H1 (cell line): ENCODE measurements at regions not wholly inside any gene's neighbourhood (a gene's known extent, or its start where the extent isn't known, plus 50 kb on each side); places are given as distances from the start of the nearest gene placed in this dataset.

ENCODE experiments used
- CTCF ChIA-PET: fragments of 300-600 bp; sonication (Branson Sonifier 250); formaldehyde crosslinking; loops from one replicate; lab custom pipeline; 2021; ENCODE audit not compliant: partially characterized antibody; lab: Charles Lee
- POLR2A ChIA-PET: fragments of 300-600 bp; sonication (Branson Sonifier 250); formaldehyde crosslinking; loops from one replicate; lab custom pipeline; 2021; ENCODE audit warnings: inconsistent platforms; ENCODE audit not compliant: partially characterized antibody; lab: Charles Lee
- DNase-seq, 2 experiments: peaks; one replicate each; pipeline versions ENCODE4 v3.0.0 to v3.0.0-alpha.2; 2010 to 2022; ENCODE audit warnings: low spot score in 2 of 2, low read depth in 1 of 2, mixed read lengths in 1 of 2
- FAIRE-seq: peaks from 2 replicates; lab custom pipeline; 2011; peaks lifted over from hg19 to GRCh38; lab: Jason Lieb, UNC
- H2AFZ ChIP-seq: 2 replicates; pipeline ENCODE4 v1.8.1; 2012; ENCODE audit warnings: low read length, inconsistent platforms
- H2AK5ac ChIP-seq: 2 replicates; pipeline ENCODE4 v1.6.1; 2013; ENCODE audit warnings: low read depth, low read length
- H2BK120ac ChIP-seq: replicated peaks from 2 replicates; pipeline ENCODE3; 2013; ENCODE audit warnings: low read depth, low read length, inconsistent platforms
- H2BK12ac ChIP-seq: 2 replicates; pipeline ENCODE4 v1.6.1; 2013; ENCODE audit warnings: low read depth, low read length
- H2BK15ac ChIP-seq: 2 replicates; pipeline ENCODE4 v1.6.1; 2013; ENCODE audit warnings: low read length
- H2BK20ac ChIP-seq: 2 replicates; pipeline ENCODE4 v1.6.1; 2013; ENCODE audit warnings: low read length
- H2BK5ac ChIP-seq: 2 replicates; pipeline ENCODE4 v1.6.1; 2013; ENCODE audit warnings: low read depth, low read length
- H3K14ac ChIP-seq: 2 replicates; pipeline ENCODE4 v1.6.1; 2013; ENCODE audit warnings: inconsistent platforms; ENCODE audit not compliant: insufficient read length
- H3K18ac ChIP-seq: 2 replicates; pipeline ENCODE4 v1.6.1; 2013; ENCODE audit warnings: low read length; ENCODE audit errors: extremely low read depth
- H3K23ac ChIP-seq: 2 replicates; pipeline ENCODE4 v1.6.1; 2013; ENCODE audit warnings: inconsistent platforms; ENCODE audit not compliant: insufficient read length
- H3K23me2 ChIP-seq: 2 replicates; pipeline ENCODE4 v1.6.1; 2013; ENCODE audit warnings: low read depth, low read length
- H3K27ac ChIP-seq: 2 replicates; pipeline ENCODE4 v1.6.1; 2011; ENCODE audit warnings: low read depth, low read length, inconsistent platforms
- H3K27me3 ChIP-seq, 4 experiments: replicated peaks in 1 of 4; 1 replicate in 1 of 4; 2 replicates in 3 of 4; pipeline versions ENCODE4 v1.6.1 to v1.8.1; 2011 to 2013; ENCODE audit warnings: low read length in 3 of 4, mild to moderate bottlenecking in 3 of 4, inconsistent platforms in 2 of 4, mixed read lengths in 2 of 4, moderate library complexity in 1 of 4; ENCODE audit not compliant: control insufficient read depth in 3 of 4, insufficient read depth in 3 of 4; ENCODE audit errors: extremely low read depth in 1 of 4
- H3K36me3 ChIP-seq, 4 experiments: 2 replicates each; pipeline versions ENCODE4 v1.6.1 to v1.8.1; 2011 to 2013; ENCODE audit warnings: mild to moderate bottlenecking in 4 of 4, low read length in 3 of 4, moderate library complexity in 2 of 4, control low read depth in 1 of 4, inconsistent platforms in 1 of 4; ENCODE audit not compliant: insufficient read depth in 4 of 4, control insufficient read depth in 2 of 4
- H3K4ac ChIP-seq: replicated peaks from 2 replicates; pipeline ENCODE3; 2013; ENCODE audit warnings: low read length, low read depth, mixed read lengths, inconsistent platforms; ENCODE audit not compliant: insufficient read length
- H3K4me1 ChIP-seq, 4 experiments: replicated peaks in 1 of 4; 1 replicate in 1 of 4; 2 replicates in 3 of 4; pipeline versions ENCODE4 v1.6.1 to v1.8.1; 2011 to 2013; ENCODE audit warnings: low read length in 3 of 4, inconsistent platforms in 2 of 4, mixed read lengths in 1 of 4; ENCODE audit not compliant: insufficient read depth in 4 of 4, control insufficient read depth in 3 of 4
- H3K4me2 ChIP-seq, 2 experiments: 2 replicates each; pipeline versions ENCODE4 v1.6.1 to v1.8.1; 2011 to 2013; ENCODE audit warnings: low read depth in 2 of 2, low read length in 2 of 2, control low read depth in 1 of 2, inconsistent platforms in 1 of 2, mild to moderate bottlenecking in 1 of 2; ENCODE audit not compliant: insufficient read depth in 1 of 2
- H3K4me3 ChIP-seq, 4 experiments: fragments of 200-600, 300-600 bp in 1 of 4; sonication (generic), shearing (Covaris generic), sonication (Bioruptor Twin) in 1 of 4; 2 replicates each; pipeline versions ENCODE4 v1.5.1 to v1.8.1; 2011 to 2016; ENCODE audit warnings: low read length in 4 of 4, low read depth in 3 of 4, control low read depth in 2 of 4, inconsistent platforms in 2 of 4, mild to moderate bottlenecking in 2 of 4, mixed read lengths in 1 of 4, moderate library complexity in 1 of 4; ENCODE audit not compliant: insufficient read depth in 2 of 4; ENCODE audit errors: extremely low read depth in 1 of 4
- H3K56ac ChIP-seq: replicated peaks from 2 replicates; pipeline ENCODE3; 2013; ENCODE audit warnings: low read depth, mild to moderate bottlenecking, mixed read lengths, low read length, inconsistent platforms; ENCODE audit not compliant: insufficient read length
- H3K79me1 ChIP-seq: 2 replicates; pipeline ENCODE4 v1.6.1; 2013; ENCODE audit warnings: low read depth, low read length, control low read depth
- H3K79me2 ChIP-seq, 2 experiments: 2 replicates each; pipeline versions ENCODE4 v1.6.1 to v1.8.1; 2012 to 2013; ENCODE audit warnings: low read length in 2 of 2, mild to moderate bottlenecking in 2 of 2, inconsistent platforms in 1 of 2; ENCODE audit not compliant: insufficient read depth in 2 of 2, control insufficient read depth in 1 of 2
- H3K9ac ChIP-seq, 4 experiments: replicated peaks in 1 of 4; 1 replicate in 1 of 4; 2 replicates in 3 of 4; pipeline versions ENCODE4 v1.6.1 to v1.8.1; 2011 to 2013; ENCODE audit warnings: low read depth in 3 of 4, low read length in 3 of 4, control low read depth in 2 of 4, mild to moderate bottlenecking in 2 of 4, moderate library complexity in 2 of 4, inconsistent platforms in 1 of 4; ENCODE audit errors: extremely low read depth in 1 of 4
- H3K9me3 ChIP-seq, 2 experiments: 2 replicates each; pipeline versions ENCODE4 v1.6.1 to v1.8.1; 2012 to 2013; ENCODE audit warnings: mild to moderate bottlenecking in 2 of 2, moderate library complexity in 2 of 2, control low read depth in 1 of 2, inconsistent platforms in 1 of 2, low read depth in 1 of 2, low read length in 1 of 2, mixed read lengths in 1 of 2; ENCODE audit not compliant: insufficient read depth in 2 of 2
- H4K20me1 ChIP-seq, 2 experiments: replicated peaks in 1 of 2; 2 replicates each; pipeline versions ENCODE3 to v1.8.1; 2011 to 2013; ENCODE audit warnings: inconsistent platforms in 2 of 2, low read length in 2 of 2, mild to moderate bottlenecking in 1 of 2; ENCODE audit not compliant: insufficient read depth in 2 of 2, control insufficient read depth in 1 of 2
- H4K5ac ChIP-seq: 2 replicates; pipeline ENCODE4 v1.6.1; 2013; ENCODE audit warnings: low read length, low read depth, mixed read lengths, inconsistent platforms; ENCODE audit not compliant: insufficient read length
- H4K8ac ChIP-seq: 2 replicates; pipeline ENCODE4 v1.8.0; 2013; ENCODE audit warnings: mild to moderate bottlenecking, moderate library complexity, low read length, inconsistent platforms; ENCODE audit not compliant: insufficient read depth; ENCODE audit errors: extremely low read depth
- H4K91ac ChIP-seq: replicated peaks from 2 replicates; pipeline ENCODE3; 2013; ENCODE audit warnings: low read length, mixed read lengths, inconsistent platforms; ENCODE audit not compliant: insufficient read length
- ASH2L ChIP-seq: fragments of 200-600, 300-600 bp; sonication (generic); IDR thresholded peaks from one replicate; pipeline ENCODE4 v1.7.1; 2017; ENCODE audit warnings: low read length
- CBX8 ChIP-seq: fragments of 300-800, 300-1000 bp; sonication (generic); IDR thresholded peaks from 2 replicates; pipeline ENCODE4 v1.7.1; 2016; ENCODE audit warnings: low read depth, low read length, borderline replicate concordance
- CHD1 ChIP-seq: IDR thresholded peaks from 2 replicates; pipeline ENCODE4 v1.6.1; 2012; ENCODE audit warnings: low read depth, low read length, improper control_type of control experiment
- EP300 ChIP-seq, 2 experiments: IDR thresholded peaks; 1 replicate in 1 of 2; 2 replicates in 1 of 2; pipeline ENCODE4 v1.6.1; 2011 to 2012; ENCODE audit warnings: low read depth in 2 of 2, low read length in 2 of 2, mild to moderate bottlenecking in 2 of 2, borderline replicate concordance in 1 of 2, inconsistent platforms in 1 of 2, moderate library complexity in 1 of 2
- GTF2F1 ChIP-seq: IDR thresholded peaks from 2 replicates; pipeline ENCODE4 v1.6.1; 2012; ENCODE audit warnings: low read depth, low read length, improper control_type of control experiment, borderline replicate concordance
- JUN ChIP-seq: IDR thresholded peaks from 2 replicates; pipeline ENCODE4 v1.6.1; 2011; ENCODE audit warnings: low read depth, mild to moderate bottlenecking, improper control_type of control experiment, low read length
- NANOG ChIP-seq: IDR thresholded peaks from 2 replicates; pipeline ENCODE4 v1.6.1; 2011; ENCODE audit warnings: low read length, low read depth, mild to moderate bottlenecking, inconsistent platforms; ENCODE audit not compliant: insufficient read depth, poor library complexity, severe bottlenecking
- NRF1 ChIP-seq: IDR thresholded peaks from 2 replicates; pipeline ENCODE4 v1.6.1; 2011; ENCODE audit warnings: mild to moderate bottlenecking, low read depth, low read length, improper control_type of control experiment
- POLR2A ChIP-seq, 2 experiments: IDR thresholded peaks; 1 replicate in 1 of 2; 2 replicates in 1 of 2; pipeline ENCODE4 v1.6.1; 2011; ENCODE audit warnings: low read depth in 2 of 2, low read length in 2 of 2, mild to moderate bottlenecking in 2 of 2; ENCODE audit errors: control extremely low read depth in 1 of 2
- SIN3A ChIP-seq, 2 experiments: IDR thresholded peaks in 1 of 2; conservative IDR thresholded peaks in 1 of 2; 2 replicates each; pipeline ENCODE4 v1.6.1; 2011 to 2012; ENCODE audit warnings: low read length in 2 of 2, improper control_type of control experiment in 1 of 2, low read depth in 1 of 2, mild to moderate bottlenecking in 1 of 2
- SIX5 ChIP-seq: IDR thresholded peaks from 2 replicates; pipeline ENCODE4 v1.6.1; 2011; ENCODE audit warnings: mild to moderate bottlenecking, low read depth, low read length
- SUZ12 ChIP-seq: fragments of 200-600 bp; sonication (generic); IDR thresholded peaks from 2 replicates; pipeline ENCODE4 v1.6.1; 2012; ENCODE audit warnings: mild to moderate bottlenecking, inconsistent platforms, low read length, moderate library complexity, mixed read lengths
- TBP ChIP-seq: IDR thresholded peaks from 2 replicates; pipeline ENCODE4 v1.6.1; 2011; ENCODE audit warnings: low read depth, low read length, improper control_type of control experiment
- YY1 ChIP-seq: IDR thresholded peaks from 2 replicates; pipeline ENCODE4 v1.6.1; 2011; ENCODE audit warnings: low read depth, mild to moderate bottlenecking, low read length
- WGBS, 2 experiments: shearing (Covaris generic) in 1 of 2; methylation state at CpG; one replicate each; pipeline versions ENCODE4 v1.1.6 to v1.1.7; 2013 to 2015; ENCODE audit warnings: low lambda C conversion rate in 2 of 2, mixed read lengths in 2 of 2, inconsistent platforms in 1 of 2, low coverage in 1 of 2, missing lambda C conversion rate in 1 of 2; ENCODE audit not compliant: insufficient replicate concordance in 2 of 2, insufficient coverage in 1 of 2, insufficient read length in 1 of 2; ENCODE audit errors: extremely low coverage in 1 of 2, missing lambda C conversion rate in 1 of 2; 5-methylcytosine and 5-hydroxymethylcytosine counted together
- TF ChIP-seq, protein P1 (sequence below): IDR thresholded peaks from 2 replicates; pipeline ENCODE4 v1.6.1; 2012; ENCODE audit warnings: inconsistent platforms

DNA sequence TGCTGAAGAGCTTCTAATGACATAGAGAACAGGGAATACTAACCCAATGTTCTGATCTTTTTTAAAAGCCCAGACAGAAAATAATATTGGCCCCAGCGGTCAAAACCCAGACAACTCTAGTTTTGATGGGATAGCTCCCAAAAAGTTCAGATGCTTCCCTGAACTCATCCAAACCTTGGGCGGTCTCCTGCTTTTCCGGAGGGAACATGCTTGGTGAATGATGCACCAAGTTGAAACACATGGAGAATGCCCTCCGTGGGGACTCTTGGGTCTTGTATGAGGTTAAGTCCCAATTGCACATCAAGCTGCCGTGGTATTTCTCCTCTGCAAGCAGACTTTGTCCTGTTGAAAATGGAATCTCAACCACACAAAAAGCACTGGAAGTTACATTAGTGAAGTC is 120.7 kb upstream of the CTAGE1 start:
- Histone ChIP-seq H2AFZ (no peak overlapping the region), H3K18ac (no peak overlapping the region), H3K9ac (no peak overlapping the region), H2BK5ac (no peak overlapping the region), H3K56ac (no peak overlapping the region), H3K4me2 (no peak overlapping the region), H3K23ac (no peak overlapping the region), H3K79me2 (no peaks in the 10 kb centered on the region), H3K14ac (no peak overlapping the region), H2BK12ac (no peak overlapping the region), H3K4ac (no peak overlapping the region), H2BK15ac (no peak overlapping the region), H3K36me3 (no peaks in the 10 kb centered on the region), H2BK20ac (no peak overlapping the region), H4K8ac (no peak overlapping the region), H3K27ac (no peak overlapping the region), H4K5ac (no peak overlapping the region), H3K4me1 (no peaks in the 10 kb centered on the region), H2BK120ac (no peak overlapping the region), H4K91ac (no peak overlapping the region), H4K20me1 (no peaks in the 10 kb centered on the region), H3K4me3 (no peak overlapping the region), H2AK5ac (no peak overlapping the region), H3K9me3 (no peaks in the 10 kb centered on the region), H3K23me2 (no peaks in the 10 kb centered on the region; the same call in 1 of the 2 replicates), H3K27me3 (no peaks in the 10 kb centered on the region), H3K79me1 (no peaks in the 10 kb centered on the region)
- DNase-seq: no peak
- POLR2A ChIA-PET: no interaction called here
- WGBS, 2 experiments: 90% methylated on average over 5 of the region's 5 CpGs; no CpG with 5 or more reads in 1 of the 2 experiments
- FAIRE-seq: no peak
- CTCF ChIA-PET: interaction anchor here (1.1 kb wide), 1 partner anchor 48 kb away, joined by 3 read pairs; no protein-coding TSS in a partner anchor
- no peak for TF ChIP-seq SIN3A (conservative IDR thresholded peaks at IDR 0.05 in 1 of 2, IDR thresholded peaks at IDR 0.05 in 1 of 2; ENCODE audit: low read depth in 1 of 2, low read length in 2 of 2)
- TF ChIP-seq CBX8: no peak
- no peak for TF ChIP-seq SUZ12
- no peak for TF ChIP-seq POLR2A (IDR thresholded peaks at IDR 0.05; ENCODE audit: control extremely low read depth in 1 of 2, low read depth in 2 of 2, low read length in 2 of 2)
- no peak for TF ChIP-seq JUN
- TF ChIP-seq SIX5: no peak
- TF ChIP-seq TBP: no peak
- no peak for TF ChIP-seq GTF2F1
- no peak for TF ChIP-seq EP300 (IDR thresholded peaks at IDR 0.05; ENCODE audit: borderline replicate concordance in 1 of 2, low read depth in 2 of 2, low read length in 2 of 2)
- TF ChIP-seq NANOG: no peak
- TF ChIP-seq, protein P1, sequence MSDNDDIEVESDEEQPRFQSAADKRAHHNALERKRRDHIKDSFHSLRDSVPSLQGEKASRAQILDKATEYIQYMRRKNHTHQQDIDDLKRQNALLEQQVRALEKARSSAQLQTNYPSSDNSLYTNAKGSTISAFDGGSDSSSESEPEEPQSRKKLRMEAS: no peak
- TF ChIP-seq CHD1: no peak
- no peak for TF ChIP-seq NRF1
- TF ChIP-seq YY1: no peak
- TF ChIP-seq ASH2L: no peak
